DND-41 (cell line): ENCODE measurements at regions not wholly inside any gene's neighbourhood (a gene's known extent, or its start where the extent isn't known, plus 50 kb on each side); places are given as distances from the start of the nearest gene placed in this dataset.

Experiments
- CTCF ChIP-seq: IDR thresholded peaks from 2 replicates; pipeline ENCODE4 v1.5.1; 2012; ENCODE audit warnings: borderline replicate concordance, low read length, moderate library complexity, mild to moderate bottlenecking; ENCODE audit not compliant: poor library complexity, severe bottlenecking; ENCODE audit errors: extremely low read depth
- EZH2 ChIP-seq: IDR thresholded peaks from 3 replicates; pipeline ENCODE4 v1.6.1; 2012; ENCODE audit warnings: borderline replicate concordance, low read depth, mild to moderate bottlenecking, moderate library complexity, low read length, inconsistent platforms; ENCODE audit not compliant: severe bottlenecking

GRCh38 chr6:48922837-48923236, 540.2 kb downstream of the MMUT start:
- TF ChIP-seq CTCF (no peak), EZH2 (no peak)
